Upper lobe of right lung (tissue), 1 donor: ENCODE measurements at regions not wholly inside any gene's neighbourhood (a gene's known extent, or its start where the extent isn't known, plus 50 kb on each side); places are given as distances from the start of the nearest gene placed in this dataset.

Experiments used
- ATAC-seq: fragments of 200-7000 bp; cut with Tn5 transposase; one replicate; pipeline ENCODE4 v1.9.1; 2020; ENCODE audit warnings: mild to moderate bottlenecking, moderate library complexity
- DNase-seq: peaks from one replicate; pipeline ENCODE4 v3.0.0-alpha.2; 2020
- H3K27ac ChIP-seq: fragments of 200-600 bp; one replicate; pipeline ENCODE4 v1.8.0; 2022
- H3K27me3 ChIP-seq: fragments of 200-600 bp; one replicate; pipeline ENCODE4 v1.8.0; 2022; ENCODE audit warnings: mild to moderate bottlenecking
- H3K36me3 ChIP-seq: fragments of 200-600 bp; one replicate; pipeline ENCODE4 v1.8.0; 2022
- H3K4me1 ChIP-seq: fragments of 200-600 bp; one replicate; pipeline ENCODE4 v1.8.0; 2022
- H3K4me3 ChIP-seq: fragments of 200-600 bp; one replicate; pipeline ENCODE4 v1.8.0; 2022; ENCODE audit warnings: mild to moderate bottlenecking
- H3K9me3 ChIP-seq: fragments of 200-600 bp; one replicate; pipeline ENCODE4 v1.8.0; 2022
- CTCF ChIP-seq: fragments of 200-600 bp; IDR thresholded peaks from one replicate; pipeline ENCODE4 v1.8.0; 2022; ENCODE audit warnings: antibody characterized with exemption
- intact Hi-C: fragments of 100-400 bp; cut with DNase I; formaldehyde crosslinking; loops from one replicate; pipeline ENCODE4 v1.11.0; 2022
- donor health status: DM: no; HTN: yes; CAD: no; lungs with severe emphysema.

GRCh38 chr4:27574743-27575142, 714.1 kb downstream of the STIM2 start:
- H3K4me1 ChIP-seq, result no peaks in the 10 kb centered on the region
- H3K36me3 ChIP-seq, result no peaks in the 10 kb centered on the region
- intact Hi-C loops, result no loop called here
- no peaks in the 10 kb centered on the region for H3K9me3 ChIP-seq
- no peak overlapping the region for H3K27ac ChIP-seq
- DNase-seq (no peak), ATAC-seq (no peak)
- no peak overlapping the region for H3K4me3 ChIP-seq
- TF ChIP-seq CTCF, result no peak
- H3K27me3 ChIP-seq, result no peaks in the 10 kb centered on the region

GRCh38 chr4:27577951-27578350, 717.3 kb downstream of the STIM2 start:
- H3K27ac ChIP-seq, result no peak overlapping the region
- TF ChIP-seq CTCF, result no peak
- no peaks in the 10 kb centered on the region for H3K9me3 ChIP-seq
- H3K27me3 ChIP-seq, result no peaks in the 10 kb centered on the region
- intact Hi-C loops, result no loop called here
- H3K4me3 ChIP-seq, result no peak overlapping the region
- DNase-seq, result no peak
- H3K4me1 ChIP-seq, result no peaks in the 10 kb centered on the region
- no peak for ATAC-seq
- H3K36me3 ChIP-seq, result no peaks in the 10 kb centered on the region

GRCh38 chr4:27592738-27593137, 732.1 kb downstream of the STIM2 start:
- Histone ChIP-seq H3K4me3 (no peak overlapping the region), H3K27ac (no peak overlapping the region), H3K4me1 (no peaks in the 10 kb centered on the region), H3K9me3 (no peaks in the 10 kb centered on the region), H3K36me3 (no peaks in the 10 kb centered on the region), H3K27me3 (no peaks in the 10 kb centered on the region)
- DNase-seq (no peak), ATAC-seq (no peak)
- no peak for TF ChIP-seq CTCF
- intact Hi-C loops, result no loop called here

GRCh38 chr4:27594922-27595321, 734.3 kb downstream of the STIM2 start:
- intact Hi-C loops, result no loop called here
- DNase-seq, result no peak
- H3K27me3 ChIP-seq, result no peaks in the 10 kb centered on the region
- TF ChIP-seq CTCF, result no peak
- ATAC-seq, result no peak
- H3K36me3 ChIP-seq, result no peaks in the 10 kb centered on the region
- H3K27ac ChIP-seq, result no peak overlapping the region
- H3K9me3 ChIP-seq, result no peaks in the 10 kb centered on the region
- H3K4me3 ChIP-seq, result no peak overlapping the region
- no peaks in the 10 kb centered on the region for H3K4me1 ChIP-seq

- intact Hi-C loops, result no loop called here
- H3K9me3 ChIP-seq, result no peaks in the 10 kb centered on the region
- H3K4me3 ChIP-seq, result no peak overlapping the region
- no peaks in the 10 kb centered on the region for H3K36me3 ChIP-seq
- H3K4me1 ChIP-seq, result no peaks in the 10 kb centered on the region
- no peak for TF ChIP-seq CTCF
- no peak overlapping the region for H3K27ac ChIP-seq
- DNase-seq, result no peak
- no peaks in the 10 kb centered on the region for H3K27me3 ChIP-seq
- ATAC-seq, result no peak
Observed at GRCh38 chr4:27595571-27596360, 735.1 kb downstream of the STIM2 start.

- no peak for DNase-seq
- intact Hi-C loops, result no loop called here
- no peak for TF ChIP-seq CTCF
- ATAC-seq, result no peak
- Histone ChIP-seq H3K27me3 (no peaks in the 10 kb centered on the region), H3K27ac (no peak overlapping the region), H3K4me3 (no peak overlapping the region), H3K36me3 (no peaks in the 10 kb centered on the region), H3K4me1 (no peaks in the 10 kb centered on the region), H3K9me3 (no peaks in the 10 kb centered on the region)
Observed at GRCh38 chr4:27602172-27602571, 741.5 kb downstream of the STIM2 start.
